Lung microvascular endothelial cell (primary cell): ENCODE measurements at regions not wholly inside any gene's neighbourhood (a gene's known extent, or its start where the extent isn't known, plus 50 kb on each side); places are given as distances from the start of the nearest gene placed in this dataset.

ENCODE experiments used
- DNase-seq, 2 donors: peaks; one replicate each; pipeline versions ENCODE4 v3.0.0 to v3.0.0-alpha.2; 2010; ENCODE audit warnings: low read depth in 2 of 2

- DNase-seq = no peak
Measured at GRCh38 chr5:156121882-156122281, 205.1 kb upstream of the SGCD start.

DNA sequence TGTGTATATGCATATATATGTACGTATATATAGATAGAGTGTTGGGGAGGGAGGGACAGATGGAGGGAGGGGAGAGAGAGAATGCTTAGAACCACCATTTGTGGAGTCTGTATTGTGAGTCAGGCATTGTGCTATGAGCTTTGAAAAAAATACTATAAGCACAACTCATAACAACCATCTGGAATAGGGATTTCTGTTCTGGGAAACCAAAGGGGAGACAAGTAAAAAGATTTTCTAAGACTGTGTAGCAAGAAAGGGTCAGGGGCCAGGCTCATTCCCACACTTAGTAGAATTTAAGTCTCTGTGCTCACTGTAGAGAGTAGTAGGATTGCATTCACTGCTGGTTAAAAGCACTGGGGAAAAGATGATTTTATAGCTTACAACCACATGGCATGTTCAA, 202.3 kb upstream of the SGCD start:
- no peak for DNase-seq

GRCh38 chr5:156125118-156125517, 201.8 kb upstream of the SGCD start:
- no peak for DNase-seq

GRCh38 chr5:156126716-156127115, 200.2 kb upstream of the SGCD start:
- no peak for DNase-seq

- no peak for DNase-seq
Measured at GRCh38 chr5:156128026-156128425, 198.9 kb upstream of the SGCD start.

DNA sequence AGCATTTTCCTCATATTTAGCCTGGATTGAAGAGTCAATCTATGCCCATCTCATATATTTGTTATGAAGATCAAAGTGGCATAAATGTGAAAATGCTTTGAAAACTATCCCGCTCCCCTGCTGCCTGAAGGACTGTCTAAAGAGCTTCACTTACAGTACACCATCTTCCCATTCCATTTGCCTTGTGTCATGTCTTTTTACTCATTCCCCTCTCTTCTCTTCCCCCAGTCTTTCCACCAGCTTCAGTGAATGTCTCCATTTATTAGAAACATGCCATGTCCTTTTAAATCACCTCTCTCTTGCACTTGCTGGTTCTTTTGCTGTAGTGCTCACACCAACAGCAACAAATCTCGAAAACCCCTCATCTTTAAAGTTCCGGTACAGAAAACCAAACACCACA, 192.7 kb upstream of the SGCD start:
- no peak for DNase-seq

DNA sequence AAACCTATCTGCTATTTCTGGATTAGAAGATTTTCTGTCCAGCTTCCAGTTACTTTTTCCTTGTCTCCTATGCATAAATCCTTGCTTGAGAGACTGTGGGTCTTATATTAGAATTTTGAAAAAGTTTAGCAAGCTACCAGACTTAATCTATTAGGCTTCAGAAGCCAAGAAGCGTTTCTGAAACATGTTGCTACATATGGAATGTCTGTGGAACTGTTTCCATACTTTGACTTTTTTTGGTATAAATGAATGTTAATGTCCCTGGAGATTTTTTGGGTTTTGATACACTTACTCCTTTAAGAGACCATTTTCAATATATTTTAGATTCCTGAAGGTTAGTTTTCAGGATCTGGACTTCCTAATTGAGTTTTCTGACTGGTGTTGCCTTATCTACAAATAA, 191.4 kb upstream of the SGCD start:
- DNase-seq = no peak

DNA sequence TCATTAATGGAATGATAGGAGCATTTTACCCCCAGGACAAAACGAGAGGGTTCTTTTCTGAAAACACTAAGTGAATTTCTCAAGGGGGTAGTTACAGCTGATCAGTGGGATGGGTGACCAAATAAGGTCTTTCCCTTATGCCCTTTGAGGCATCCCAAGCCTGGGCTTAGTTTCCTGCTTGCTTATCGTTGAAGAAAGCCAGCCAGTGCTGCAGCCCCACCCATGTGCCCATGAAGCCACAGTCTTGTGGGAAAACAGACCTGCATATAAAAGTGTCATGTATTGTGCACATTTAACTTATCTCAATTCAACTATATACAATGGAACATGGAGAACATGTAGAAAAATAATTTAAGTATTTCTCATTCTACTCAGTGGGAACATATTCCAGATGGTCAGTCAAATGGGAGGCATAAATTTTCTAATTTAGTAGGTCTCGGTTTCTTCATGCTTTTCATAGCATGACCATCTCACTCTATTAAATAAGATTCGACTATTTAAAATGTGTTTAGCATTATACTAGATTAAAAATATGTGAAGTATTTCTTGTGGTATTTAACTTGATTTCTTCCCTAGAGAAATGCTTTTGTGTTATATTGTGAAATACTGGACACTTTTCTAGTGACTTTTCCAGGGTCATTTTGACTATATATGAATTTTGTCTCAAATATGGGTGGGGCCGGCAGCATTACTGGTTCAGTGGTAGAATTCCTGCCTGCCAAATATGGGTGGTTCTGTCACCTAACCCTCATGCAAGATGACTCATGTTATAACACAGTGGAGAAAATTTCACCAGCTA, 189.7 kb upstream of the SGCD start:
- DNase-seq = no peak

DNA sequence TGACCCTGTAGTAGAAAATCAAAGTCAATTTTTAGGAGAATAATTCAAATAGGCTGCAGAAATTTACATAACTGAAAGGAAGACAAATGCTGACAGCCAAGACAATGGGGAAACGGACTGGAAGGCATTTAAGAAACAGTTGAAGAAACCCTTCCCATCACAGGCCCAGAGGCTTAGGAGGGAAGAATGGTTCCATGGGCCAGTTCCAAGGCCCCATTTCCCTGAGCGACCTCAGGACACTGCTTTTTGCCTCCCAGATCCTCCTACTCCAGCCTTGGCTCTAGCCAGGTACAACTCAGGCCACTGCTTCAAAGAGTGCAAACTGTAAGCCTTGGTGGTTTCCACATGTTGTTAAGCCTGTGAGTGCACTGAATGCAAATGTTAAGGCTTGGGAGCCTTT, 184.1 kb upstream of the SGCD start:
- DNase-seq = no peak

GRCh38 chr5:156147261-156147943, 179.6 kb upstream of the SGCD start:
- no peak for DNase-seq

GRCh38 chr5:156147944-156148285, 179.0 kb upstream of the SGCD start:
- no peak for DNase-seq

GRCh38 chr5:156148301-156148700, 178.7 kb upstream of the SGCD start:
- DNase-seq = no peak

GRCh38 chr5:156149213-156149612, 177.8 kb upstream of the SGCD start:
- no peak for DNase-seq

DNA sequence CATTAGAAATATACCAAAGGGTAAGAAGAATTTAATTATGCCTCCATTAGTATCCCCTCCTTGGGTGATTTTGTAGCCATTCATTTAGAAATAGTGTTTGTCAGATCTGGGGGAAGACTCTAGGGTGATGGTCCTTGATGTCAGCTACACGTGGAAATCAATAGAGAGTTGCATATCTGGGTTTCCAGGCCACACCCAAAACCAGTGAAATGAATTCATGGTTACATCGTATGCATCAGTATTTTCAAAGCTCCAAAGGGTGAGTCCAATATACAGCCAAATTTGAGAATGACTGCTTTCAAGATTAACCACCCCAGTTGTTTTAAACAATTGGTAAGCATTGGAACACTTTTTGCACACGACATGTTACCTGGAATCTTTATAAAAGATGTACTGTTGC, 173.4 kb upstream of the SGCD start:
- no peak for DNase-seq

DNA sequence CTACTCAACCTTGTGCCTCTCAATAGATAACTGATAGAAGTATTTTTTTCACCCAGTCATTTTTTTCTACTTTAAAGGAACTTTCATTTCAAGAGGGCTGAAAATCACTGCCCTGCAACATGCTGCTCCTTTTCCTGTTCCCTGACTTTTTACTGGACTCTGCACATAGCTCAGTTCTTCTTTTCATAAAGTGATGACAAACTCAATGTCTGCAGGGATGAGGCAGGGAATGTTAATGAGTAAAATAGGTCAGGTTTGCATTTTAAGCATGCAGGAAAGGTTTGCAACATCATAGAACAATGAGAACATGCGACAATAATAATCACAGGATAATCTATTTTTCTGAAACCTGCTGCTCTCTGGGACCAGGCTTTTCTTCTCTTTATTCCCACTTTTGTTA, 172.2 kb upstream of the SGCD start:
- DNase-seq = no peak

- DNase-seq = no peak
Measured at GRCh38 chr5:156155598-156155997, 171.4 kb upstream of the SGCD start.

DNA sequence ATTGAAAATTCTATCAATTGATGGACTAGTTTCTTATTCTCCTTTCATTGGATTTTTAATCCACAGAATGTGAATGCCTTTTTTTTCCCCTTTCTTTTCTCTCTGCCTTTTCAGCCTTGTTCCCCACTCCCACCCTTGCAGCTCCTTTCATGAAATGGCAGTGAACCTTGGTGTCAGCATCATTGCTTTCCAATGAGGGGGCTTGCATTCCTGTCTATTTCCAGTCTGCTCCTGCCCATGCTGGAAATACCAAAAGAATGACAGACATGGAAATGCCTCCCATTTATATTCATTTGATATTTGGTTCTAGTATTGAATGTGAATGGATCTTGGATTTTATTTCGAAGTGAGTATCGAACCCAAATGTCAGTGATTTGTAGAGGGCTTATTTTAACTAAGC, 162.7 kb upstream of the SGCD start:
- DNase-seq = no peak

DNA sequence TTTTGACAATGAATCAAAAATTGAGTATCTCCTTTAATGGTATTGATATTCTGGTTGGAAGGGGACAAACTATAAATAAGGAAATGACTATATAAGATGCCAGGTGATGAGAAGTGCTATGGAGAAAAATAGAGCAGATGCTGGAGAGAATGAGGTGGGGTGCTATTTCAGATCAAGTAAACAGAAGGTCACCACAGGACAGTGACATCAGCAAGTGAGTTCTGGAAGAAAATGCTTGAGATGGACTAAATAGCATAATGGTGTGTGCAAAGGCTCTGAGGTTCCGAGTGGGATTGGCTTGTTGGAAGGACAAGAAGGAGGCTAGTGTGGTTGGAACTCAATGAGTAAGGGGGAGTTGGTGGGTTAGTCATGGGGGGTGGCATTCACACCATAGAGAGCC, 157.5 kb upstream of the SGCD start:
- DNase-seq = no peak

- DNase-seq = no peak
Measured at GRCh38 chr5:156170351-156170961, 156.5 kb upstream of the SGCD start.

GRCh38 chr5:156174225-156174624, 152.7 kb upstream of the SGCD start:
- DNase-seq = no peak

DNA sequence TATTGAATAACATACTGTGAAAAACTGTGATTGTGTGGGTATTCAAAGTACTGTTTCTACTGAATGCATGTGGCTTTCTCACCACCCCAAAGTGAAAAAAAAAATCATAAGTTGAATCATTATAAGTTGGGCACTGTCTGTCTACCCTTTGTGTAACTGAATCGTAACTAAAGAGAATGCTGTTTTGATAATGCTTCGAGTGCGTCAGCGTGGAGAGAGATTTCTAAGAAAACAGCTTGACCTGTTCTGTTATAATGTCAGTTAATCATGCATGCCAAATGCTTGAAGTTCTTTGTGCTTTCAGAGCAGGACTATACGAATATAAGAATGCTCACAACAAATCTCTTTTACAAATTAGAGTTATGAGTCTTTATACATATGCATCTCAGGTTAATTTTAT, 148.8 kb upstream of the SGCD start:
- no peak for DNase-seq

DNA sequence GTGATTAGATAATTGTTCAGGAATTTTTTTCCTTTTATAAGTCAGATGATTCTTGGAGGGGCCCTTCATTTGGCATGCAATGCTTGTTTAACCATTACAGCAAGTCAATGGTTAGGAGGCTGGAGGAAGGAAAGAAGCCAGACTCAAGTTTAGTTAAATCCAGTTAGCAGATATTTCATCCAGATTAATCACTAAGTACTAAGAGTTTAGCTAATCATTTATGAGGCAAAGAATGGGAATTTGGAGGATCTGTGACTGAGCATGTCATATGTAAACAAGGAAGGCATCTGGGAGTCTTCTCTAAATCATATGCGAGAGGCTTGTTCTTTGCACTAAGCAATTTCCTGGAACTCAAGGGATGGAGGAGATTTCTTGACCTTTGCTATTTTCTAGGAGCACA, 145.3 kb upstream of the SGCD start:
- DNase-seq = no peak
